ENCODE measurements at regions not wholly inside any gene's neighbourhood (a gene's known extent, or its start where the extent isn't known, plus 50 kb on each side); places are given as distances from the start of the nearest gene placed in this dataset.

DNA sequence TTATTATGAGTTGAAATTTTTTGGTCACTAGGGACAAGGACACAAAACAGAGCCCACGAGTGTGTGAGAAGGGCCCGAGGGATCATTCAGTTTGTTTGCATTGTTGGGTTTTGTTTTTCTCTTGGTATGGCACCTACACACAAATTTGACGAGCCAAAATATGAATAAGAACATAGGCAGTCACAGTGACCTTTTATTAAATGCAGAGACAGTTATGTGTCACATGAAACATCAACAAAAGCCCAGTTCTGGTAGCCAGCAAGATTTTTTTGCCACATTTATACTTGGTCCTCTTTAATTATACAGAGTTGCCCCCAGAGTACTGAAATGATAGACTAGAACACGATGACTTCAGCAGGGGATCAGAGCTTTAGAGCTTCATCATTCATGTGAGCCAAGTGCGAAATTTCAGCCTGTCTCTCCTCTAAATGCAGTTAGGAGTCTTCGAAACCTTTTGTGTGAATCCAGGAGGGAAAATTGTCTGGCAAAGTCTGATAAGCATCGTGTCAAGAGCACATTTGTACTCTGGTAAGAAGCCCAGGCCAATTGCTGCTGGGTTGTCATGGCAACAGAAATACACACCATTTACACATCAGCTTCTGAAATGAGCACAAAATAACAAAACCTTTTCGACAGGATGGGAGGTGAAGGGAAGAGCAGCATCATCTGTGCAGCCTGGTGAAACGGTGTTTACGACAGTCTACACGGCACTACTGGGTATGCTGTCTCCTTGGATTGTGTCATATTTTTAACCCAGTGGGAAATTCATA, 79.2 kb upstream of the RIPOR2 start (continued):
- TF ChIP-seq, protein P1, sequence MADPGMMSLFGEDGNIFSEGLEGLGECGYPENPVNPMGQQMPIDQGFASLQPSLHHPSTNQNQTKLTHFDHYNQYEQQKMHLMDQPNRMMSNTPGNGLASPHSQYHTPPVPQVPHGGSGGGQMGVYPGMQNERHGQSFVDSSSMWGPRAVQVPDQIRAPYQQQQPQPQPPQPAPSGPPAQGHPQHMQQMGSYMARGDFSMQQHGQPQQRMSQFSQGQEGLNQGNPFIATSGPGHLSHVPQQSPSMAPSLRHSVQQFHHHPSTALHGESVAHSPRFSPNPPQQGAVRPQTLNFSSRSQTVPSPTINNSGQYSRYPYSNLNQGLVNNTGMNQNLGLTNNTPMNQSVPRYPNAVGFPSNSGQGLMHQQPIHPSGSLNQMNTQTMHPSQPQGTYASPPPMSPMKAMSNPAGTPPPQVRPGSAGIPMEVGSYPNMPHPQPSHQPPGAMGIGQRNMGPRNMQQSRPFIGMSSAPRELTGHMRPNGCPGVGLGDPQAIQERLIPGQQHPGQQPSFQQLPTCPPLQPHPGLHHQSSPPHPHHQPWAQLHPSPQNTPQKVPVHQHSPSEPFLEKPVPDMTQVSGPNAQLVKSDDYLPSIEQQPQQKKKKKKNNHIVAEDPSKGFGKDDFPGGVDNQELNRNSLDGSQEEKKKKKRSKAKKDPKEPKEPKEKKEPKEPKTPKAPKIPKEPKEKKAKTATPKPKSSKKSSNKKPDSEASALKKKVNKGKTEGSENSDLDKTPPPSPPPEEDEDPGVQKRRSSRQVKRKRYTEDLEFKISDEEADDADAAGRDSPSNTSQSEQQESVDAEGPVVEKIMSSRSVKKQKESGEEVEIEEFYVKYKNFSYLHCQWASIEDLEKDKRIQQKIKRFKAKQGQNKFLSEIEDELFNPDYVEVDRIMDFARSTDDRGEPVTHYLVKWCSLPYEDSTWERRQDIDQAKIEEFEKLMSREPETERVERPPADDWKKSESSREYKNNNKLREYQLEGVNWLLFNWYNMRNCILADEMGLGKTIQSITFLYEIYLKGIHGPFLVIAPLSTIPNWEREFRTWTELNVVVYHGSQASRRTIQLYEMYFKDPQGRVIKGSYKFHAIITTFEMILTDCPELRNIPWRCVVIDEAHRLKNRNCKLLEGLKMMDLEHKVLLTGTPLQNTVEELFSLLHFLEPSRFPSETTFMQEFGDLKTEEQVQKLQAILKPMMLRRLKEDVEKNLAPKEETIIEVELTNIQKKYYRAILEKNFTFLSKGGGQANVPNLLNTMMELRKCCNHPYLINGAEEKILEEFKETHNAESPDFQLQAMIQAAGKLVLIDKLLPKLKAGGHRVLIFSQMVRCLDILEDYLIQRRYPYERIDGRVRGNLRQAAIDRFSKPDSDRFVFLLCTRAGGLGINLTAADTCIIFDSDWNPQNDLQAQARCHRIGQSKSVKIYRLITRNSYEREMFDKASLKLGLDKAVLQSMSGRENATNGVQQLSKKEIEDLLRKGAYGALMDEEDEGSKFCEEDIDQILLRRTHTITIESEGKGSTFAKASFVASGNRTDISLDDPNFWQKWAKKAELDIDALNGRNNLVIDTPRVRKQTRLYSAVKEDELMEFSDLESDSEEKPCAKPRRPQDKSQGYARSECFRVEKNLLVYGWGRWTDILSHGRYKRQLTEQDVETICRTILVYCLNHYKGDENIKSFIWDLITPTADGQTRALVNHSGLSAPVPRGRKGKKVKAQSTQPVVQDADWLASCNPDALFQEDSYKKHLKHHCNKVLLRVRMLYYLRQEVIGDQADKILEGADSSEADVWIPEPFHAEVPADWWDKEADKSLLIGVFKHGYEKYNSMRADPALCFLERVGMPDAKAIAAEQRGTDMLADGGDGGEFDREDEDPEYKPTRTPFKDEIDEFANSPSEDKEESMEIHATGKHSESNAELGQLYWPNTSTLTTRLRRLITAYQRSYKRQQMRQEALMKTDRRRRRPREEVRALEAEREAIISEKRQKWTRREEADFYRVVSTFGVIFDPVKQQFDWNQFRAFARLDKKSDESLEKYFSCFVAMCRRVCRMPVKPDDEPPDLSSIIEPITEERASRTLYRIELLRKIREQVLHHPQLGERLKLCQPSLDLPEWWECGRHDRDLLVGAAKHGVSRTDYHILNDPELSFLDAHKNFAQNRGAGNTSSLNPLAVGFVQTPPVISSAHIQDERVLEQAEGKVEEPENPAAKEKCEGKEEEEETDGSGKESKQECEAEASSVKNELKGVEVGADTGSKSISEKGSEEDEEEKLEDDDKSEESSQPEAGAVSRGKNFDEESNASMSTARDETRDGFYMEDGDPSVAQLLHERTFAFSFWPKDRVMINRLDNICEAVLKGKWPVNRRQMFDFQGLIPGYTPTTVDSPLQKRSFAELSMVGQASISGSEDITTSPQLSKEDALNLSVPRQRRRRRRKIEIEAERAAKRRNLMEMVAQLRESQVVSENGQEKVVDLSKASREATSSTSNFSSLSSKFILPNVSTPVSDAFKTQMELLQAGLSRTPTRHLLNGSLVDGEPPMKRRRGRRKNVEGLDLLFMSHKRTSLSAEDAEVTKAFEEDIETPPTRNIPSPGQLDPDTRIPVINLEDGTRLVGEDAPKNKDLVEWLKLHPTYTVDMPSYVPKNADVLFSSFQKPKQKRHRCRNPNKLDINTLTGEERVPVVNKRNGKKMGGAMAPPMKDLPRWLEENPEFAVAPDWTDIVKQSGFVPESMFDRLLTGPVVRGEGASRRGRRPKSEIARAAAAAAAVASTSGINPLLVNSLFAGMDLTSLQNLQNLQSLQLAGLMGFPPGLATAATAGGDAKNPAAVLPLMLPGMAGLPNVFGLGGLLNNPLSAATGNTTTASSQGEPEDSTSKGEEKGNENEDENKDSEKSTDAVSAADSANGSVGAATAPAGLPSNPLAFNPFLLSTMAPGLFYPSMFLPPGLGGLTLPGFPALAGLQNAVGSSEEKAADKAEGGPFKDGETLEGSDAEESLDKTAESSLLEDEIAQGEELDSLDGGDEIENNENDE (IDR thresholded peaks at IDR 0.05; ENCODE audit: insufficient replicate concordance, low read length): no peak
- TF ChIP-seq TCF12 (IDR thresholded peaks at IDR 0.05; ENCODE audit: low read depth, low read length): no peak
- TF ChIP-seq SAP30 (IDR thresholded peaks at IDR 0.05; ENCODE audit: insufficient read depth, insufficient replicate concordance, low read length): no peak
- no peak for TF ChIP-seq POLR2AphosphoS5 (IDR thresholded peaks at IDR 0.05; ENCODE audit: low read depth, low read length)
- no peak for TF ChIP-seq KDM1A (IDR thresholded peaks at IDR 0.05; ENCODE audit: borderline replicate concordance, low read length)
- TF ChIP-seq, protein P2, sequence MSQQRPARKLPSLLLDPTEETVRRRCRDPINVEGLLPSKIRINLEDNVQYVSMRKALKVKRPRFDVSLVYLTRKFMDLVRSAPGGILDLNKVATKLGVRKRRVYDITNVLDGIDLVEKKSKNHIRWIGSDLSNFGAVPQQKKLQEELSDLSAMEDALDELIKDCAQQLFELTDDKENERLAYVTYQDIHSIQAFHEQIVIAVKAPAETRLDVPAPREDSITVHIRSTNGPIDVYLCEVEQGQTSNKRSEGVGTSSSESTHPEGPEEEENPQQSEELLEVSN (IDR thresholded peaks at IDR 0.05): no peak
- TF ChIP-seq TEAD4 (IDR thresholded peaks at IDR 0.05; ENCODE audit: low read depth, low read length): no peak

All from H1 (cell line).